ENCODE measurements at regions not wholly inside any gene's neighbourhood (a gene's known extent, or its start where the extent isn't known, plus 50 kb on each side); places are given as distances from the start of the nearest gene placed in this dataset.

- DNase-seq (no peak), ATAC-seq (ENCODE audit: poor library complexity) (no peak)
- peaks cover 5% of the 10 kb centered on the region for H3K9me3 Mint-ChIP-seq
- no peak for TF ChIP-seq CTCF (IDR thresholded peaks at IDR 0.05)
- CTCF ChIA-PET: no interaction called here
- no peaks in the 10 kb centered on the region for H3K4me1 ChIP-seq (ENCODE audit: insufficient read depth, low read length)
- H3K27me3 ChIP-seq (ENCODE audit: control insufficient read depth in 1 of 2, insufficient read depth in 2 of 2, low read length in 2 of 2): no peaks in the 10 kb centered on the region
- no peak overlapping the region for H3K4me3 Mint-ChIP-seq
- no peaks in the 10 kb centered on the region for H3K36me3 ChIP-seq (ENCODE audit: insufficient read depth, low read length)
- peaks cover 12% of the 10 kb centered on the region for H3K27me3 Mint-ChIP-seq
- no peak overlapping the region for H3K27ac Mint-ChIP-seq
- intact Hi-C loops (cut with DNase I, micrococcal nuclease): no loop called here
- H3K9me3 ChIP-seq (ENCODE audit: control insufficient read depth in 1 of 2, insufficient read depth in 1 of 2, low read length in 2 of 2): no peaks in the 10 kb centered on the region
- H3K27ac ChIP-seq (ENCODE audit: low read depth in 1 of 2, low read length in 2 of 2): no peak overlapping the region
- POLR2A ChIA-PET: no interaction called here
- H3K4me1 Mint-ChIP-seq (ENCODE audit: low read depth): no peaks in the 10 kb centered on the region
- no peaks in the 10 kb centered on the region for H3K36me3 Mint-ChIP-seq (ENCODE audit: low read depth)
- no peak overlapping the region for H3K4me3 ChIP-seq (ENCODE audit: low read length)
Measured at GRCh38 chr13:108377646-108378206, 108.2 kb downstream of the TNFSF13B start.

GRCh38 chr13:108383667-108384066 lies 114.1 kb downstream of the TNFSF13B start:
- CTCF ChIA-PET: no interaction called here
- no peak overlapping the region for H3K27ac ChIP-seq (ENCODE audit: low read depth in 1 of 2, low read length in 2 of 2)
- no peaks in the 10 kb centered on the region for H3K27me3 ChIP-seq (ENCODE audit: control insufficient read depth in 1 of 2, insufficient read depth in 2 of 2, low read length in 2 of 2)
- intact Hi-C loops (cut with DNase I, micrococcal nuclease): no loop called here
- Mint-ChIP-seq H3K27ac (no peak overlapping the region), H3K27me3 (peaks cover 5% of the 10 kb centered on the region), H3K4me3 (no peak overlapping the region), H3K9me3 (peaks cover 5% of the 10 kb centered on the region), H3K4me1 (ENCODE audit: low read depth) (no peaks in the 10 kb centered on the region), H3K36me3 (ENCODE audit: low read depth) (no peaks in the 10 kb centered on the region)
- ATAC-seq (ENCODE audit: poor library complexity) (no peak), DNase-seq (no peak)
- no peaks in the 10 kb centered on the region for H3K4me1 ChIP-seq (ENCODE audit: insufficient read depth, low read length)
- no peak for TF ChIP-seq CTCF (IDR thresholded peaks at IDR 0.05)
- H3K36me3 ChIP-seq (ENCODE audit: insufficient read depth, low read length): no peaks in the 10 kb centered on the region
- POLR2A ChIA-PET: no interaction called here
- no peak overlapping the region for H3K4me3 ChIP-seq (ENCODE audit: low read length)
- peaks cover 0 to 3% of the 10 kb centered on the region in 2 experiments for H3K9me3 ChIP-seq (ENCODE audit: control insufficient read depth in 1 of 2, insufficient read depth in 1 of 2, low read length in 2 of 2)

DNA sequence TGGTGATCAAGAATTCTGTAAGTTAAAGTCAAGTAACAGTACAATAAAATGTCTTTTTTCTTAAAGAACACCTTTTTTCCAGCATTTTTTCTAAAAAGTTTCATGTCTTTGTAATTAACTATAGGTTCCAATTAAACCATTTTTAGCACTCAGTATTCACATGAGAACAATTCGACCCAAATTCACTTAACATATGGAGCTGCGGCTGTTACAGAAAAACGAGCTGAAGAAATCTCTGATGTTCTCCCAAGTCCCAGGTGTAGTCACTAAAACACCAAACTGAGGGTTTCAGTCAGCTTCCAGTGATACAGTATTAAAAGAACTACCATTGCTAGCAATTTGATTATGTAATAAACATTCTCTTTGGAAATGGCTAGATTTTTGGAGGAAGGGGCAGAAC lies 117.6 kb downstream of the TNFSF13B start:
- no peaks in the 10 kb centered on the region for H3K36me3 Mint-ChIP-seq (ENCODE audit: low read depth)
- no peaks in the 10 kb centered on the region for H3K4me1 Mint-ChIP-seq (ENCODE audit: low read depth)
- POLR2A ChIA-PET: no interaction called here
- Histone ChIP-seq H3K27ac (ENCODE audit: low read depth in 1 of 2, low read length in 2 of 2) (no peak overlapping the region), H3K27me3 (ENCODE audit: control insufficient read depth in 1 of 2, insufficient read depth in 2 of 2, low read length in 2 of 2) (no peaks in the 10 kb centered on the region), H3K4me3 (ENCODE audit: low read length) (no peak overlapping the region), H3K36me3 (ENCODE audit: insufficient read depth, low read length) (no peaks in the 10 kb centered on the region), H3K9me3 (ENCODE audit: control insufficient read depth in 1 of 2, insufficient read depth in 1 of 2, low read length in 2 of 2) (peaks cover 0 to 3% of the 10 kb centered on the region in 2 experiments), H3K4me1 (ENCODE audit: insufficient read depth, low read length) (no peaks in the 10 kb centered on the region)
- TF ChIP-seq CTCF (IDR thresholded peaks at IDR 0.05): no peak
- no peak overlapping the region for H3K27ac Mint-ChIP-seq
- CTCF ChIA-PET: no interaction called here
- H3K4me3 Mint-ChIP-seq: no peak overlapping the region
- intact Hi-C loops (cut with DNase I, micrococcal nuclease): no loop called here
- DNase-seq (no peak), ATAC-seq (ENCODE audit: poor library complexity) (no peak)
- H3K9me3 Mint-ChIP-seq: no peaks in the 10 kb centered on the region
- no peaks in the 10 kb centered on the region for H3K27me3 Mint-ChIP-seq

Measured in CD4-positive, alpha-beta T cell (primary cell).